ENCODE measurements at regions not wholly inside any gene's neighbourhood (a gene's known extent, or its start where the extent isn't known, plus 50 kb on each side); places are given as distances from the start of the nearest gene placed in this dataset.
"Not testable (repeated sequence)": the region's sequence is repeated elsewhere in the genome, so short reads cannot be mapped to it uniquely, and the experiment has no call there.

GRCh38 chr4:131734321-131734720, 1414.8 kb upstream of the PCDH10 start:
- not testable (repeated sequence) for TF ChIP-seq SUZ12 (IDR thresholded peaks at IDR 0.05; ENCODE audit: extremely low read depth, insufficient read depth, insufficient read length); YY1 (IDR thresholded peaks at IDR 0.05; ENCODE audit: insufficient read depth, insufficient read length); ZNF274 (IDR thresholded peaks at IDR 0.05; ENCODE audit: low read depth, low read length)
